IMR-90 (cell line): ENCODE measurements at regions not wholly inside any gene's neighbourhood (a gene's known extent, or its start where the extent isn't known, plus 50 kb on each side); places are given as distances from the start of the nearest gene placed in this dataset.

Experiments
- ATAC-seq: fragments of 200-7000 bp; cut with Tn5 transposase; 2 replicates; pipeline ENCODE4 v1.9.1; 2020; ENCODE audit warnings: low read depth, mild to moderate bottlenecking, moderate library complexity
- BruUV-seq: library from RNA; stranded (reverse); fragments of 400-500 nt; replicated peaks from 2 replicates; lab custom pipeline; 2021; lab: Mats Ljungman, UMichigan
- CTCF ChIA-PET: fragments of 300-600 bp; formaldehyde crosslinking; extraction: SDS; loops from one replicate; lab custom pipeline; 2021; ENCODE audit warnings: antibody characterized with exemption; lab: Yijun Ruan, JAX
- POLR2A ChIA-PET: fragments of 300-600 bp; sonication (Branson Sonifier 250); formaldehyde crosslinking; loops from one replicate; lab custom pipeline; 2022; ENCODE audit warnings: antibody characterized with exemption; ENCODE audit not compliant: unreplicated experiment; lab: Charles Lee
- DNase-seq: peaks from one replicate; pipeline ENCODE4 v3.0.0; 2013
- H2AFZ ChIP-seq: replicated peaks from 2 replicates; pipeline ENCODE3; 2013; ENCODE audit warnings: low read length, mild to moderate bottlenecking; ENCODE audit not compliant: poor library complexity
- H2AK5ac ChIP-seq: 2 replicates; pipeline ENCODE4 v1.6.1; 2013; ENCODE audit warnings: low read depth, low read length, inconsistent platforms
- H2AK9ac ChIP-seq: replicated peaks from 2 replicates; pipeline ENCODE3; 2013; ENCODE audit warnings: mild to moderate bottlenecking, low read depth, low read length, moderate library complexity; ENCODE audit not compliant: poor library complexity
- H2BK120ac ChIP-seq: 2 replicates; pipeline ENCODE4 v1.6.1; 2013; ENCODE audit warnings: low read depth, low read length, inconsistent platforms
- H2BK15ac ChIP-seq: 3 replicates; pipeline ENCODE4 v1.6.1; 2013; ENCODE audit warnings: low read depth, low read length, inconsistent platforms
- H2BK20ac ChIP-seq: 2 replicates; pipeline ENCODE4 v1.6.1; 2013; ENCODE audit warnings: low read depth, mild to moderate bottlenecking, inconsistent platforms, low read length, moderate library complexity
- H2BK5ac ChIP-seq: 2 replicates; pipeline ENCODE4 v1.6.1; 2013; ENCODE audit warnings: mild to moderate bottlenecking, low read depth, low read length, inconsistent platforms; ENCODE audit not compliant: poor library complexity, severe bottlenecking
- H3K14ac ChIP-seq: replicated peaks from 2 replicates; pipeline ENCODE4 v1.6.1; 2013; ENCODE audit warnings: low read depth, low read length, inconsistent platforms
- H3K18ac ChIP-seq: 2 replicates; pipeline ENCODE4 v1.6.1; 2013; ENCODE audit warnings: low read depth, low read length, control low read depth
- H3K23ac ChIP-seq: 2 replicates; pipeline ENCODE4 v1.6.1; 2013; ENCODE audit warnings: low read depth, low read length, inconsistent platforms
- H3K27ac ChIP-seq: 2 replicates; pipeline ENCODE4 v1.5.1; 2013; ENCODE audit warnings: mild to moderate bottlenecking, control low read depth, low read length; ENCODE audit not compliant: insufficient read depth
- H3K27me3 ChIP-seq: 2 replicates; pipeline ENCODE4 v1.6.1; 2013; ENCODE audit warnings: low read length; ENCODE audit not compliant: control insufficient read depth, insufficient read depth
- H3K36me3 ChIP-seq: 2 replicates; pipeline ENCODE4 v1.6.1; 2013; ENCODE audit warnings: low read length, mixed read lengths; ENCODE audit not compliant: control insufficient read depth, insufficient read depth
- H3K4ac ChIP-seq: 2 replicates; pipeline ENCODE4 v1.6.1; 2013; ENCODE audit warnings: low read depth, low read length, inconsistent platforms
- H3K4me1 ChIP-seq: 2 replicates; pipeline ENCODE4 v1.6.1; 2013; ENCODE audit warnings: low read length, mixed read lengths; ENCODE audit not compliant: control insufficient read depth, insufficient read depth
- H3K4me2 ChIP-seq: 2 replicates; pipeline ENCODE4 v1.6.1; 2013; ENCODE audit warnings: low read depth, mild to moderate bottlenecking, control low read depth, low read length, moderate library complexity
- H3K4me3 ChIP-seq: 2 replicates; pipeline ENCODE4 v1.5.1; 2013; ENCODE audit warnings: low read depth, mild to moderate bottlenecking, control low read depth, low read length, moderate library complexity; ENCODE audit not compliant: insufficient read depth
- H3K56ac ChIP-seq: 2 replicates; pipeline ENCODE4 v1.6.1; 2013; ENCODE audit warnings: low read length, inconsistent platforms; ENCODE audit not compliant: insufficient read depth; ENCODE audit errors: extremely low read depth
- H3K79me1 ChIP-seq, 2 experiments: 2 replicates each; pipeline ENCODE4 v1.6.1; 2013; ENCODE audit warnings: low read length in 2 of 2, inconsistent platforms in 1 of 2, low read depth in 1 of 2
- H3K9ac ChIP-seq: 2 replicates; pipeline ENCODE4 v1.6.1; 2013; ENCODE audit warnings: low read depth, low read length, control low read depth
- H3K9me1 ChIP-seq: 2 replicates; pipeline ENCODE4 v1.6.1; 2013; ENCODE audit warnings: low read length, inconsistent platforms; ENCODE audit not compliant: insufficient read depth
- H3K9me3 ChIP-seq: 2 replicates; pipeline ENCODE4 v1.6.1; 2013; ENCODE audit warnings: low read length; ENCODE audit not compliant: control insufficient read depth, insufficient read depth
- H4K20me1 ChIP-seq: 2 replicates; pipeline ENCODE4 v1.6.1; 2013; ENCODE audit warnings: low read length, inconsistent platforms; ENCODE audit not compliant: insufficient read depth
- H4K5ac ChIP-seq: 2 replicates; pipeline ENCODE4 v1.6.1; 2013; ENCODE audit warnings: mild to moderate bottlenecking, low read depth, low read length, control low read depth
- H4K8ac ChIP-seq, 2 experiments: 2 replicates each; pipeline ENCODE4 v1.6.1; 2013; ENCODE audit warnings: low read depth in 2 of 2, low read length in 2 of 2, control low read depth in 1 of 2, inconsistent platforms in 1 of 2
- H4K91ac ChIP-seq: 2 replicates; pipeline ENCODE4 v1.6.1; 2013; ENCODE audit warnings: low read depth, low read length, inconsistent platforms; ENCODE audit not compliant: insufficient read depth
- BHLHE40 ChIP-seq: fragments of 150-350 bp; IDR thresholded peaks from 2 replicates; pipeline ENCODE4 v1.6.1; 2016; ENCODE audit warnings: mild to moderate bottlenecking, low read depth, low read length
- CEBPB ChIP-seq: IDR thresholded peaks from 2 replicates; pipeline ENCODE4 v1.6.1; 2012; ENCODE audit warnings: low read depth, low read length, improper control_type of control experiment
- CHD1 ChIP-seq: IDR thresholded peaks from 2 replicates; pipeline ENCODE4 v1.6.1; 2012; ENCODE audit warnings: low read depth, low read length, improper control_type of control experiment
- FOS ChIP-seq: fragments of 150-350 bp; IDR thresholded peaks from 2 replicates; pipeline ENCODE4 v1.6.1; 2016; ENCODE audit warnings: low read depth, low read length
- MAFK ChIP-seq: IDR thresholded peaks from 2 replicates; pipeline ENCODE4 v1.6.1; 2012; ENCODE audit warnings: low read depth, low read length, improper control_type of control experiment
- MAZ ChIP-seq: IDR thresholded peaks from 2 replicates; pipeline ENCODE4 v1.6.1; 2012; ENCODE audit warnings: low read depth, mild to moderate bottlenecking, low read length, improper control_type of control experiment, moderate library complexity, borderline replicate concordance
- MXI1 ChIP-seq: IDR thresholded peaks from 2 replicates; pipeline ENCODE4 v1.6.1; 2012; ENCODE audit warnings: low read depth, mild to moderate bottlenecking, low read length, moderate library complexity, borderline replicate concordance
- NFE2L2 ChIP-seq: fragments of 150-350 bp; IDR thresholded peaks from 2 replicates; pipeline ENCODE4 v1.6.1; 2016; ENCODE audit warnings: low read depth, mild to moderate bottlenecking, low read length
- POLR2A ChIP-seq: IDR thresholded peaks from 2 replicates; pipeline ENCODE4 v1.6.1; 2012; ENCODE audit warnings: mild to moderate bottlenecking, low read depth, low read length
- RAD21 ChIP-seq: IDR thresholded peaks from 2 replicates; pipeline ENCODE4 v1.6.1; 2012; ENCODE audit warnings: low read length, improper control_type of control experiment
- RCOR1 ChIP-seq: IDR thresholded peaks from 2 replicates; pipeline ENCODE4 v1.6.1; 2012; ENCODE audit warnings: mild to moderate bottlenecking, low read length, improper control_type of control experiment; ENCODE audit not compliant: insufficient replicate concordance
- RFX5 ChIP-seq: IDR thresholded peaks from 2 replicates; pipeline ENCODE4 v1.8.0; 2012; ENCODE audit warnings: low read depth, mild to moderate bottlenecking, low read length, moderate library complexity
- SMC3 ChIP-seq: fragments of 150-350 bp; IDR thresholded peaks from 2 replicates; pipeline ENCODE4 v1.6.1; 2016; ENCODE audit warnings: low read depth, mild to moderate bottlenecking, antibody characterized with exemption, low read length, moderate library complexity
- USF2 ChIP-seq: fragments of 150-350 bp; IDR thresholded peaks from 2 replicates; pipeline ENCODE4 v1.6.1; 2017; ENCODE audit warnings: mild to moderate bottlenecking, antibody characterized with exemption, low read length, low read depth
- WGBS, 2 experiments: methylation state at CpG; one replicate each; pipeline versions ENCODE4 v1.1.5 to v1.1.7; 2013; ENCODE audit warnings: missing lambda C conversion rate in 2 of 2; ENCODE audit not compliant: insufficient read length in 1 of 2; ENCODE audit errors: extremely low coverage in 2 of 2; 5-methylcytosine and 5-hydroxymethylcytosine counted together
- dilution Hi-C: fragments of 300-500 bp; cut with HindIII; formaldehyde crosslinking; loops from one replicate; pipeline ENCODE4 v1.14.3; 2018; ENCODE audit warnings: low sequenced_read_pairs; ENCODE audit not compliant: unreplicated experiment
- in situ Hi-C: fragments of 300-500 bp; cut with MboI; formaldehyde crosslinking; loops from 3 replicates; pipeline ENCODE4 v1.14.3; 2019; ENCODE audit warnings: low sequenced_read_pairs, inconsistent platforms, mixed read lengths
- intact Hi-C: fragments of 100-400 bp; cut with micrococcal nuclease; formaldehyde crosslinking; loops from 2 replicates; pipeline ENCODE4 v1.10.0; 2022
- TF ChIP-seq, protein P1 (sequence below): fragments of 150-350 bp; IDR thresholded peaks from 2 replicates; pipeline ENCODE4 v1.6.1; 2016; ENCODE audit warnings: low read depth, mild to moderate bottlenecking, low read length, moderate library complexity, borderline replicate concordance
- TF ChIP-seq, protein P2 (sequence below): conservative IDR thresholded peaks from 2 replicates; pipeline ENCODE4 v1.5.1; 2012; ENCODE audit warnings: mild to moderate bottlenecking, low read depth, low read length, improper control_type of control experiment

DNA sequence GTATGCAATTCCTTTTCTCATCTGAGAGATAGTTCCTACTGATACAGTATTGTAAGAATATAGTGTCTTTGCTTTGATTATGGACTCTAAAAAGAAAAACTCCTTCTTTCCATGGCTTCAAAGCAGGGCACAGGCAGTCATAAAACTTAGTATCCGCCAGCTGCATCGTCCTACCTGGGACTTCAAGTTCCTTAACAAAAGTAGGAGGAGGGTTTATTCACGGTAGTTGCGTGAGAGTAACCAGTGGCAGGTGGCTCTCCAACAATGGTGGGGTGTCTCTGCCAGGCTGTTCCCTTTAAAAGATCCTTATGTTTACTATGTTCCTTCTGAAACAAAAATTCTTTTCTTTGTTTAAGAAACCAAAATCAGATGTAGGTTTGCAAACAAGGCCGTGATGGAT is 173.5 kb upstream of the DMAC1 start:
- CTCF ChIA-PET, result no interaction called here
- H2BK120ac ChIP-seq, result no peak overlapping the region
- H3K36me3 ChIP-seq, result no peaks in the 10 kb centered on the region
- no peak for ATAC-seq
- H4K91ac ChIP-seq, result no peak overlapping the region
- in situ Hi-C loops (no loop called here), intact Hi-C loops (no loop called here), dilution Hi-C loops (no loop called here)
- no peak overlapping the region for H3K4ac ChIP-seq
- no peak overlapping the region for H3K23ac ChIP-seq
- no peak overlapping the region for H2AK5ac ChIP-seq
- no peak for DNase-seq
- no peaks in the 10 kb centered on the region for H3K79me1 ChIP-seq
- H3K4me1 ChIP-seq, result no peaks in the 10 kb centered on the region
- no peak overlapping the region for H2AFZ ChIP-seq
- H4K8ac ChIP-seq, result no peak overlapping the region
- H3K27me3 ChIP-seq, result no peaks in the 10 kb centered on the region
- no peak overlapping the region for H3K4me2 ChIP-seq
- no peak overlapping the region for H2AK9ac ChIP-seq
- no peak overlapping the region for H4K5ac ChIP-seq
- H2BK5ac ChIP-seq, result no peak overlapping the region
- H4K20me1 ChIP-seq, result no peaks in the 10 kb centered on the region
- H3K56ac ChIP-seq, result no peak overlapping the region
- H3K9ac ChIP-seq, result no peak overlapping the region
- H3K9me3 ChIP-seq, result no peaks in the 10 kb centered on the region; the same call in none of the 2 replicates
- no TSS peak for BruUV-seq
- WGBS, 2 experiments, result no CpG with 5 or more reads among the region's 5 CpGs
- H3K18ac ChIP-seq, result no peak overlapping the region
- H2BK20ac ChIP-seq, result no peak overlapping the region
- POLR2A ChIA-PET, result no interaction called here
- no peak overlapping the region for H3K4me3 ChIP-seq
- no peak overlapping the region for H2BK15ac ChIP-seq
- H3K14ac ChIP-seq, result no peak overlapping the region
- no peak for TF ChIP-seq USF2
- TF ChIP-seq CHD1, result no peak
- no peak for TF ChIP-seq MAZ
- TF ChIP-seq CEBPB, result no peak
- TF ChIP-seq NFE2L2, result no peak
- no peak for TF ChIP-seq POLR2A
- no peak for TF ChIP-seq MXI1
- TF ChIP-seq RCOR1, result no peak
- TF ChIP-seq BHLHE40, result no peak
- no peak for TF ChIP-seq RFX5
- TF ChIP-seq FOS, result no peak
- TF ChIP-seq, protein P1, sequence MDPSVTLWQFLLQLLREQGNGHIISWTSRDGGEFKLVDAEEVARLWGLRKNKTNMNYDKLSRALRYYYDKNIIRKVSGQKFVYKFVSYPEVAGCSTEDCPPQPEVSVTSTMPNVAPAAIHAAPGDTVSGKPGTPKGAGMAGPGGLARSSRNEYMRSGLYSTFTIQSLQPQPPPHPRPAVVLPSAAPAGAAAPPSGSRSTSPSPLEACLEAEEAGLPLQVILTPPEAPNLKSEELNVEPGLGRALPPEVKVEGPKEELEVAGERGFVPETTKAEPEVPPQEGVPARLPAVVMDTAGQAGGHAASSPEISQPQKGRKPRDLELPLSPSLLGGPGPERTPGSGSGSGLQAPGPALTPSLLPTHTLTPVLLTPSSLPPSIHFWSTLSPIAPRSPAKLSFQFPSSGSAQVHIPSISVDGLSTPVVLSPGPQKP, result no peak
- TF ChIP-seq, protein P2, sequence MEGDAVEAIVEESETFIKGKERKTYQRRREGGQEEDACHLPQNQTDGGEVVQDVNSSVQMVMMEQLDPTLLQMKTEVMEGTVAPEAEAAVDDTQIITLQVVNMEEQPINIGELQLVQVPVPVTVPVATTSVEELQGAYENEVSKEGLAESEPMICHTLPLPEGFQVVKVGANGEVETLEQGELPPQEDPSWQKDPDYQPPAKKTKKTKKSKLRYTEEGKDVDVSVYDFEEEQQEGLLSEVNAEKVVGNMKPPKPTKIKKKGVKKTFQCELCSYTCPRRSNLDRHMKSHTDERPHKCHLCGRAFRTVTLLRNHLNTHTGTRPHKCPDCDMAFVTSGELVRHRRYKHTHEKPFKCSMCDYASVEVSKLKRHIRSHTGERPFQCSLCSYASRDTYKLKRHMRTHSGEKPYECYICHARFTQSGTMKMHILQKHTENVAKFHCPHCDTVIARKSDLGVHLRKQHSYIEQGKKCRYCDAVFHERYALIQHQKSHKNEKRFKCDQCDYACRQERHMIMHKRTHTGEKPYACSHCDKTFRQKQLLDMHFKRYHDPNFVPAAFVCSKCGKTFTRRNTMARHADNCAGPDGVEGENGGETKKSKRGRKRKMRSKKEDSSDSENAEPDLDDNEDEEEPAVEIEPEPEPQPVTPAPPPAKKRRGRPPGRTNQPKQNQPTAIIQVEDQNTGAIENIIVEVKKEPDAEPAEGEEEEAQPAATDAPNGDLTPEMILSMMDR, result no peak
- no peak for TF ChIP-seq SMC3
- TF ChIP-seq RAD21, result no peak
- TF ChIP-seq MAFK, result no peak
- no peaks in the 10 kb centered on the region for H3K9me1 ChIP-seq
- H3K27ac ChIP-seq, result no peak overlapping the region
